T-helper 1 cell (primary cell): ENCODE measurements at regions not wholly inside any gene's neighbourhood (a gene's known extent, or its start where the extent isn't known, plus 50 kb on each side); places are given as distances from the start of the nearest gene placed in this dataset.

Experiments used
- DNase-seq, 5 donors: peaks; one replicate each; pipeline ENCODE4 v3.0.0-alpha.2; 2012 to 2020

DNA sequence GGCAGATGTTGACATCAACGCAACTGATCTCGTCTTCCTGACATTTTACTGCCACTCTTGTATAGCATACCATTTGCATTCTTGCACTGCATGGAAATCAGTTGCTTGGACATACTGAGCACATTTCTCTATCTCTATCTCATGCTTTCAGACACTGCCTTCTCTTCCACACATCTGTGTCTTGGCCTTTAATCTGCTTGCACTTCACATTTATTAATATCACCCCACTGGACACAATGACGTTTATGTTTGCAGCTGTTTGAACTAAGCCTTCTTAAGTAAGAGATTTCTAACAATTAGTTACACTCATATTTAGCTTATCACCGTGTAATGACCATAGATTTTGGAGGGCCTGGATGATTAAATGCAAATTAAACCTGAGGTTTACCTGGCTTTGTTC lies 229.8 kb upstream of the CDH19 start:
- DNase-seq = no peak

DNA sequence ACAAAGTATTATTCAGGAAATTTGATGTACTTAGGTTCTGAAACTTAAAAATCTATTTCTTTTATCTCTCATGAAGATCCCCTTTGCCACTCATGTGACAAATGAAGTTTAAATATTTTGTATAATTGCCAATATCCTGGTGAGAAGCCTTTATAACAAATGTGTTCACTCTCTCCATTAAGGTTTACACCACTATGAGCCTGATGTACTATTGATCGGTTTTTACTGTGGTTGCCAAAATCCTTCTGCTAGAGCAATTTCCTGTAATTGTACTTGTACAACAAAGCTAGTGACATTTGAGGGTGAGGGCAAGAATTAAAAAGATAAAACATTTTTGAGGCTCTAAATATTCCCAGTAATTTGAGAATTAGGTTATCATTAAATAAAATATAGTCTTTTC lies 222.3 kb upstream of the CDH19 start:
- no peak for DNase-seq

DNA sequence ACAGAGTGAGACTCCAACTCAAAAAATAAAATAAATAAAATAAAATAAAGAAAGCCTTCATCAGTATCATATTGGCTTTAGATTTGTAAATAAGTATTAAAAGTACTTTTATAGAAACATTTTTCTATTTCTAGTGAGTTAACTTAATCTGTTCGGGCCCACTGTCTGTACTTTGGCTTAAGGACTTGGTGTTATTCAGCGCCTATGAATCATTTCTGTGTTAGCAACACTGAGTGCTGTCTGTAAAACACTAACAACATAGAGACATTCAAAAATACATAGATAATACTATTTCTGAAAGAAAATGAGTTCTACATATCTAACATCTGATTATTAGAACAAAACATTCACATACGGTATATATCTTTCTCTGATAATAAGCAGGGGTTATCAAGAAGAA lies 221.5 kb upstream of the CDH19 start:
- no peak for DNase-seq

DNA sequence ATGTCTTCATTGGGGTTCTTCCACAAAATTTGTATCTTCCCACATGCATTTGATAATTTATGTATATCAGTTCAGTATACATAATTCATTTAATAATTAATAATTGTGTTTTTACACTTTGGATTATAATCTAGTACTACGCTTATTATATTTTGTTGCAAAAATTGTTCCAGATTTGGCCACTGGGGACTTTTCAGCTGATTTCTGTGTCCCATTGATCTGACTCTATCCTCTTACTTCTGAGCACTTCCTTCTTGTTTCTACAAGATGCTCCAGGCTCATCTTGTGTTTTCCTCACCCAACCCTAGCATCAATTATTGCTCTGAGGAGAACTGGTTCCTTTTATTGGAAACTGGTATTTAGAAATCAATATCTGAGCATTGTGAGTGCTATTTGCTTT lies 215.3 kb upstream of the CDH19 start:
- DNase-seq = no peak

DNA sequence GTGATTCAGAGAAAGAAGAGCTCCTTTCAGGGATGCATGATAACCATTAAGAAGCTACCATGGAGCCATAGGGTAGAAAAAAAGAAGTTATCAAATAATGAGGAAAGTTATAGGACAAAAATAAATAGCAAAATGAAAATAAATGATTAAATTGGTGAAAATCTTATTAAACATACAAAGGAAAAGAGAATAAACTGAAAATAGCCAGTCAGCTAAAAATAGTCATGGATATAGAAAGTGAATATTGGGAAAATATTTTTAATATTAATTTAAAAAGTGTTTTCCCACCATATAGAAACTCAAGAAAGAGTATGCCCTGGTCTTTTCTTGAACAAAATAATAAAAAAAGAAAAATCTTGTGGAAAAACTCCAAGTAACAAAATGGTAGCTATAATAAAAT lies 209.2 kb upstream of the CDH19 start:
- no peak for DNase-seq

DNA sequence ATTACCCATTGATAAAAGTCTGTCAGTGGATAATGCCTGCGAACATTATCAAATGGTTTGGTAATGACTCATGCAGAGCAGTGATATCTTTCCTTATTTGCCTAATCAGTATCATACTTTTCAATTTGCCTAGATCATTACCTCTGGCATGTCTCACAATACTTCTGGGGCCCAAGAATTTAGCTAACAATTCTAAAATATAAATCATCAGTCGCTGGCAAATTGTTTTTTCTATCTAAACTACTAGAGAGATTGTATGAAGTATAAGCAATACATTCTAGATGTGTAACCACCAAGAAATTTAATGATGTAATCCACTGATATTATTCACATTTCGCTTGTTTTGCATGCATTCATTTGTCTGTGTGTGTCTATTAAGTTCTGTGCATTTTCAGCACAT lies 191.2 kb upstream of the CDH19 start:
- no peak for DNase-seq

DNA sequence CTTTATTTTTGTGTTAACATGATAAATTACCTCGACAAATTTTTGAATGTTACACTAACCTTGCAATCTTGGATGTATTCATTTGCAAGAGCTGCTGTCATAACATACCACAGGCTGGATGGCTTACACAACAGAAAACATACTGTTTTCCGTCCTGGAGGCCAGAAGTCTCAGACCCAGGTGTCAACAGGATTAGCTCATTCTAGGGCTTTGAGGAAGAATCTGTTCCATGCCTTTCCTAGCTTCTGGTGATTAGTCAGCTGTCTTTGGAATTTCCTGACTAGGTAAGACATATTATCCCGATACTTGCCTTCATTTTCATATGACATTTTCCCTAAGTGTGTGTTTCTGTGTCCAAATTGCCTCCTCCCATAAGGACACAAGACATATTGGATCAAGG lies 188.6 kb upstream of the CDH19 start:
- no peak for DNase-seq

DNA sequence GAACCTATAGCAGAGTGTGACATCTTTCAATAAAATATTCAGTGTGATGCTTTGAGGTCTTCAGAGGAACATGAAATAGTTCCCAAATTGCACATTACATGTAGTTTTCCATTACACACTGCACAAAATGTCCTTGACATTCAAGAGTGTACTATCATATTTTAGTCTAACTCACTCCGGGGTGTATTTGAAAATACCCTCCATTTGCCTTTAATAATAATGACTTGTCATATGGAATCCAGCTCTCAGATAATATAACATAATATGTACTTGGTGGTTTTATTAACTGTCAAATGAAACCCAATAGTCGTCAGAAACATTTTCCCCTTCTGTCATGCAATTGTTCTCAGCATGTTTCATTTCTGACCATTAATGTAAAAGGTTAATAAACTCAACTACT lies 176.7 kb upstream of the CDH19 start:
- no peak for DNase-seq

DNA sequence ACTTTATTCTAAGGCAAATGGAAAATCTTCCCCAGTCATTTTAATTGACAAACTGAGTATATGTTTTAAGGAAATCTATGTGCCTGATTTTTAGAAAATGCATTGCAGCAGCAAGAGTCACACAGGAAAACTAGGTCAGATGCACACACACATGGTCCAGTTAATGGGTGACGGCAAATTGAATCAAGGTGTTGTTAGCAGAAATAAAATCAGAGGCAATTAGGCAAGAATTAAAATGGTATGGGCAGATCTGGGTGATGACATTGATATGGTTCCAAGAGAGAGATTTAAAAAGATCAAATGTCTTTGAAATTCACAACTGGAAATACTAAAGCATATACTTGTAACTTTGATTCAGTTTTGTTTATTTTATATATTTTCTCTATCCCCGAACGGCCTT lies 174.2 kb upstream of the CDH19 start:
- no peak for DNase-seq

DNA sequence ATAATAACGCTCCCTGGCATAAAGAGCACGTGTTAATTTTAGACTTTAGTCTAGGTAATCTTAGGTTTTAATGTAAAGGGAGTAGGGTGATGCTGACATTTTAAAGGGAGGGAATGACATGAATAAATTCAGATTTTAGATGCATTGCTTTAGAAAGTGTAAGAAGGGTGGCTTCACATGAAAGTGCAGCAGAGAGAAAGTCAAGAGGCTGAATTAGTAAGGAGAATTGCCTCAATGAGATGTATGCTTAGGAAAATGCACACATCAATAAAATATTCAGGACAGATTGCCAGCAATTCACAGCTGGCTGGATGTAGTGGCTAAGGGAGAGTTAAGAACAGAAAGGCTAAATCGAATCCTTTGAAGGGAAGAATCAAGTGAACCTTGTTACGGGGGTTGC lies 165.5 kb upstream of the CDH19 start:
- no peak for DNase-seq

DNA sequence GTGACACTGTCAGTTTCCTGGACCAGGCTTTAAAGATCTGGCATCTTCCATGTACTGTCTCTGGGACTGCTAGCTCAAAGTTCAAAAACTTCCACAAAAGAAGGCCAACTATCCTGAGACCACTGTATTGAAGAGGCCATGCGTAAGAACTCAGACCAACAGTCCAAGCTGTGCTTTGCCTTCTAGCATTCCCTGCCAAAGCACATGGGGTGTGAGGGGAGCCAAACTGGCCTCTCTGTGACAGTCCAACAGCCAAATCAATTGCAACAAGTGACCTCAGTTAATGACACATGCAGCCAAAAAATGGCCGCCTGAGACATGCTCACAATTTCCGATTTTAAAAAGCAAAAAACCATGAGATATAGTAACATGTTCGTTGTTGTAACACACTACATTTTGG lies 160.3 kb upstream of the CDH19 start:
- DNase-seq = no peak

DNA sequence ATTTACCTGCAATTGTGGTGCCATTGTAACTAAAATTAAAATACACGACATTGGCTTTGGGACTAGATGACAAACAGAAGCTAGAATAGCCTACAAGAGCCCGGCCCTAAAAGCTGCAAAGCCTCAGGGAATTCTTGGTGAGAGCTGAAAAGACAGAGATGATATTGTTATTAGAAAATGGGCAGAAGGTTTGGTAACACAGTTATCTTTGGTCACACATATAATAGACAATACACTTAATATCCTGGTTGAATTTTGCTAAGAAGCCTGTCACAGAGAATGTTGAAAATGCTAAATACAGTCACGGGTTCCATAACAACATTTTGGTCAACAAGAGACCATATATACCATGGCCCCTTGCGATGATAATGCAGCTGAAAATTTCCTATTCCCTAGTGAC lies 157.3 kb upstream of the CDH19 start:
- DNase-seq = no peak

DNA sequence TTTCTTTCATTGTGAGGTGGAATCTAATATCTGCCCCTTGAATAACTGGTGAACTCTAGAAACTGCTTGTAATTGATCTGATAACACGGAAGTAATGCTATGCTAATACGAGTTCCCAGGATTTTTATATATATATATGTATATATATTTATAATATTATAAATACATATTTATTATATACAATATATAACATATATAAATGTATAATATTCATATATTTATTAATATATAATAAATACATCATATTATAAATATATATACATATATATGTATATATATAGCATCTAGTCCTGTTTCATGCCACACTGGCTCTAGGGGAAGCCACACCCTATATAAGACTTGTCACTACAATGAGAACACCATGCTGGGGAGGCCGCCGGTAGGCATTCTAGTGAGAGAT lies 156.7 kb upstream of the CDH19 start:
- no peak for DNase-seq

DNA sequence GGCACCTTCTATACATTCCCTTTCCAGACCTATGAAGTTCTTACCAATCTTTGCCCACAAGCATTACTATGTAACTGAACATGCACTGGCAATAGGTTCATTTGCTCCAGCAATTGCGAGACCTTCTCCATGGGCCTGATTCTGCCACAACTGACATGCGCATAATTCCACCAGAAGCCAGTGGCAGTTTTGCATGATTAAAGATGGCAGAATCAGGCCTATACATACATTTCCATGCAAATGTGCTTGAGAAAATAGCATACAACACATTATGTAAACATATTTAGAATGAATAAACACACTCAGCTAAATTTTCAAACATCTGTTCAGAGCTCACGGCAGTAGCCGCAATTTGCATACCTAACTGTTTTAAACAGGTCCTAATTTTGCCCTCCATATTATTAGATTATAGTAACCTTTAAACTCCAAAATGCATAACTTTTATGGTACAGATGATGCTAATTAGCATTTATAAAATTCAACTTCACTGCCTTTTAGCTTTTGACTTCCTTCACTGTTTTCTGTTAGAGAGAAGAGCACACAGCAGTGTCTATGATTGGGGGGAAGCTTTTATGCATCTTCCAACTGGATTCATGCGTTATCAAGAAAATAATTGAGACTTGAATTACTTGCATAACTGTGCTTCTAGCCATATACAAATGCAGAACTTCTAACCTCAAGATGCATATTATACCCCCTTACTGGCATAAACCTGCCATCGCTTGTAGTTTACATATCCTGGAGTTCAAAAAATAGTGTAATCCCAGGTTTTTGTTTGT lies 155.3 kb upstream of the CDH19 start:
- no peak for DNase-seq

DNA sequence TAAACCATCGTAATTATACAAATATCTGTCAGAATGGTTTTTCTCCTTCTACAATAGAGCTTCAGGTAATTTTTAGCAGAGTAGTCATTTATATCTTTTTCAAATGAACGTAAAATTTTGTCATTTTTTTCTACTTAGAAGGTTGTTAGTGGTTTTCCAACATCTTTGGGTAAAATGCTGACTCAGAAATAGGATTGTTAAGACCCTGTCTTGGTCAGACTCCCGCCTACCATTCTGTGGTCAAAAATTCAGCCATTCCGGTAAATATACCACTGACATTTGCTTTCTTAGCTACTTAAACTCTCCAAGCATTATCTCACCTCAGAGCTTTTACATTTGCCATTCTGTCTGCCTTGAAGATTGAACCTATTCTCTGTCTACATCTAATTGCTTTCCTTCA lies 154.1 kb upstream of the CDH19 start:
- DNase-seq = no peak

DNA sequence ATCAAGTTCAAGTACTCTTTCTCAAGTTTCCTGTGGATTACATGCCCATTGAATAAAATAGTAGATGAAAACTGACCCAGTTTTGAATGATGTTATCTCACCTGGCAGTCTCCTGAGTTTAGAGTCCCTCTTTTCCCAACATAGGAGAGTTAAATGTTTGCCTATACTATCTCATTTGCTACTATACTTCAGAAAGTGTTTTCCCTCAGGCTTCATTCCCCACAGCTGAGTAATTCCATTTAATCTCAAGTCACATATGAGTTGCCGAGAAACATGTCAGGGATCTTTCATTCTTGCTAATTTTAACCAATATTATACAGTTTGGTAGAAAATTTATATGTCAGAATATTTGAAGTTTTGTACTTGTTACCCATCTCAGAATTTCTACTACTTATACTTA lies 150.4 kb upstream of the CDH19 start:
- DNase-seq = no peak

DNA sequence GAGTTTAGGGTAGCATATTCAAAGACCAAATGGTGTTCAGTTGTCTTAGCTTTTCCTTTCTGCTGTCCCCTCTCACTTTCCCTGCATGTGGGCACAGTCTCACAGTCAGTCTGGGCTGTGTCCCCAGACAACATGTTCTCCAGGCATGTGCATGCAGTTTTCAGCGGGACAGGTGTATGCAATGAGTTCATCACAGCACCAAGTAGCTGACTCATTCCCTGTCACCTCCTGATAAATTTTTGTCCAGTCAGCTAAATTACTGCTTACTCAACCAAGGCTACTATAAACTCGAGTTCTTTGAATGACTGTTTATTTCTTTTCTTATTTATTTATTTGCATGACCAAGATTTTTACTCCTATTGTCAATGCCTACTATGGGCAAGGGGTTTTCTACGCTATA lies 148.8 kb upstream of the CDH19 start:
- DNase-seq = no peak

DNA sequence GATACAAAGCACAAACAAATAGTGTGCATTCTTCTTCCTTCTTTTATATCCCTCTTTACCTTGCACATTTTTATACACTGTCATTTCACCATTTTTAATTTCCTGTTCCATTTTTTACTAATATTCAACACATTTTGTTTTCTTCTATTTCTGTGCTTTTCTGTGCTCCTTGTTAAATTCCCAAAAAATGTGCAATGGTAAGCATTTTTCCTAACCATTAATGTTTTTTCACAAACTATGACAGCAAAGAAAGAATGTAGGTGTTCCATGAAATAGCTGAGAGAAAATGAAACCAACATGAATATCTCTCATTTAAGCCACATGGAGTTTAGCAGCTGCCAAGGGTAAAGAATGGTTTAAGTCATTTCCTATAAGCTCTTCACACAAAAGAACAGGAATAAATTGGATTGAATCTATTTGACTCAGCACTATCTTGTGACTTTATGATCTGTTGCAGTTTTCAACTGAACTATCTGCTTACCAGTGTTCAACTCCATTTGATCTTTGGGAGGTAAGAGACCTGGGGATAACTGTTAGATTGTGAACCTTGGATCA lies 145.7 kb upstream of the CDH19 start:
- no peak for DNase-seq

DNA sequence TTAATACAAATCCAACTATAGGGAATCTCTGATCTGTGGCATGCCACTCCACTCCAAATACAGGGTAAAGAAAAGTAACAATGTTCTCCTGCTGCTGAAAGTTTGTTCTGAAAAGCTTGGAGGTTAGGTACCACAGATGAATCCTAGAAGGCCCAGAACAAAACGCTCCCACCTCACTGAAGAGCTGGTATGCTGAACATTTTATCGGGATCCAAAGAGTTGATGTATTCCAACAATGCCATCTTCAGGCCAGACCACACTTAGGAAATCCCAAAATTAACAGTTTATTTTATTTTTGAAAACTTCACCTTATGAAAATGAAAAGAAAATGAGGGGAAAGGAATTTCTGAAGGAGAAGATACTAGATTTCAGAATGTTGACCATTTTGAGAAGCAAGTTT lies 145.1 kb upstream of the CDH19 start:
- DNase-seq = no peak

DNA sequence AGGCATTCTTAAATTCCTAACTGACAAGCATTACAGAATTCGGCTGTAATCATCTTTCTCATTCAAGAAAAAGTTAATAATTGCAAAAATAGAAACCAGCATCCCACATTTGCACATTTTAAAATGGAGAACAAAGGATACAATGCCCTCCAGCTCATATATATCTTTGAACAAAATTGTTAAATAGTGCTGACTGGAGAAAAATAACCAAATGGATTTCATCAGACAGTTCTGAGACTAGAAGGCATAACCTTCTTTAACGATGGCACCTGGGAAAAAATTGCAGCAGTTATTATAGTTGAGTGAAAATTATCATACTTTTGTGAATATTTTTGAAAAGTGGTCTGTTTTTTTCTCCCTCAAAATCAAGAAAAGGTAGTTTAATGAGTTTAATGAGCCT lies 138.9 kb upstream of the CDH19 start:
- no peak for DNase-seq

DNA sequence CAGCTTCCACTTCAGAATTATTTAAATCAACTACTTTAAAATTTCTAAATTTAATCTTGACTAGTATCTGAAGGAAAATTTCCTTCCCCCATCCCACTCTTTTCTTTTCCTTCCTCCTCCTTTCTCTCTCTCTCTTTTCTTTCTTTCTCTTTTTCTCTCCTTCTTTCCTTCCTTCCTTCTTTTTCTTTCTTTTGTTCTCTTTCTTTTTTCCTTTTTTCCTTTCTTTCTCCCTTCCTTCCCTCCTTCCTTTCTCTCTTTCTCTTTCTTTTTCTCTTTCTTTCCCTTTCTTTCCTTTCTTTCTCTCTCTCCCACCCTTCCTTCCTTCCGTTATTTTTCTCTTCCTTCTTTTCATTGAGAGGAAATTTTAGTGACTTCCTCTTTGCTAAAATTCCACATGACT lies 132.0 kb upstream of the CDH19 start:
- no peak for DNase-seq

DNA sequence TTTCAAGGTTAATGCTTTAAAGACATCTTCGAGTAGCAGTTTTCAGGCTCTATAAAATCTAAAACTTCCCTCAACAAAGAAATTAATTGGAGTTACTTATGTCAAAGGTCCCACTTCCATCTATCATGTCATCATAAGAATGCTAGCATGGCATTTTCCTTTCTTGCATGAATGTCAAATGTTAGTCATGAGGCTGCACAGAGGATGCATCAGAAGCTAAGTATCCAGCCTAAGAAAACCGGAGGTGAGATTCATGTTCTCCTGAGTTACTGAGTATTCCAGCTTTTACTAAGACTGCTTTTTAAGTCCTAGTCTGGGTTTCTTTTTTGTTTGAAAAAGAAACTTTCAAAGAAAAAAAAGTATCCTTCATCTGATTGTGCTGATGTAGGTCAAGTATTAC lies 130.6 kb upstream of the CDH19 start:
- DNase-seq = no peak

DNA sequence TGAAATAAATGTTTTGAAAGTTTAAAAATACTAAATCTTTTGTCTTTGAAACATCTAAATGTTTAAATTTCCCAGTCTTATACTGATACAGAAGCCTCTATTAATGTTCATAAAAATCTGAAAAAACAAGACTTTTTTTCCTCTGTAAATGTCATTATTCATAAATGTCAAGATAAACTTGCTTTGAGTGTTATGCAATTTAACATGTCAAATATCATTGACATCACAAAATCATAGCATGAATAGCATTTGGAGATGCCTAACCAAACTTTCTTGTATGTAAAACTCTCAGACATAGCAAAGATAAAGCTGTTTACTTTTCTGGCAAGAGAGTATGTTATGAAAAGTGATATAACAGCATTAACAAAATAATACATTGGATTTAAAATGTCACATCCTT lies 128.0 kb upstream of the CDH19 start:
- DNase-seq = no peak

DNA sequence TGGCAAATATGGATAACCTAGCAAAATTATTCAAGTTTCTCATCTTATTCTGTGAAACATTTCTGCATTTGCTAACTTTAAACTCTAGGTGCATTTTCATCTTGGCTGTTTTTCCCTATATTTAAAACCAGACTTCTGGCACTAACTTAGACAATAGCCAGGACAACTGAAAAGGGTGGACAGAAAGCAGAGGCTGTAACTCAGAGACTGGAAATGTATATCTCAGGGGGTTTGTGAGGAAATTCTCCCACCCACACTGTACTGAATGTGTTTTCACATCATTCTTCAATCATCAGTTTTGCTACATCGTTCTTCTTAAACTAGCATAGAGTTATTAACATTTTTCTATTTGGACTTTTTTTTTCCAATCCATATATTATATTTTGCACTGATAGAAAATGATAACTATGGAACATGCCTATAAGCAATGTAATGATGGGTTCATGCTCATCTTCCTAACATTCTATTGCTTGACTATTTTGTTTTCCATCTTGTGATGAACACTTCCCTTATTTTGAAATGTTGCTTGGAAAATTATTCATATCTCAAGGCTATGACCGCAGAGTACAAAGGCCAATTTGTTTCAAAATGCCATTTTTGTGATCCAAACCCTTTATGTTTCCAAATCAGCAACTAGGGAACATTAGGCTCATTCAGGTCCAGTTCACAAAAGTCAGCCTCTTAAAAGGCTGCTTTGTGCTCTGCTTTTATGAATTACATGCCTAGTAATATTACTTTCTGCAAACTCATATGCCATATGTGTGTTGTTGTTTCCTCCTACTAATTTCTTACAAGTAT lies 125.8 kb upstream of the CDH19 start:
- no peak for DNase-seq
